GM18526 (cell line): ENCODE measurements at regions not wholly inside any gene's neighbourhood (a gene's known extent, or its start where the extent isn't known, plus 50 kb on each side); places are given as distances from the start of the nearest gene placed in this dataset.

Experiments used
- POLR2A ChIP-seq: IDR thresholded peaks from 3 replicates; pipeline ENCODE4 v1.6.1; 2011; ENCODE audit not compliant: insufficient read length; ENCODE audit errors: extremely low read depth

GRCh38 chr2:62447411-62447810 lies 58.6 kb downstream of the TMEM17 start:
- no peak for TF ChIP-seq POLR2A

- TF ChIP-seq POLR2A: no peak
Measured at GRCh38 chr2:62446491-62446890, 59.5 kb downstream of the TMEM17 start.

GRCh38 chr2:62443886-62444285 lies 62.1 kb downstream of the TMEM17 start:
- TF ChIP-seq POLR2A: no peak

DNA sequence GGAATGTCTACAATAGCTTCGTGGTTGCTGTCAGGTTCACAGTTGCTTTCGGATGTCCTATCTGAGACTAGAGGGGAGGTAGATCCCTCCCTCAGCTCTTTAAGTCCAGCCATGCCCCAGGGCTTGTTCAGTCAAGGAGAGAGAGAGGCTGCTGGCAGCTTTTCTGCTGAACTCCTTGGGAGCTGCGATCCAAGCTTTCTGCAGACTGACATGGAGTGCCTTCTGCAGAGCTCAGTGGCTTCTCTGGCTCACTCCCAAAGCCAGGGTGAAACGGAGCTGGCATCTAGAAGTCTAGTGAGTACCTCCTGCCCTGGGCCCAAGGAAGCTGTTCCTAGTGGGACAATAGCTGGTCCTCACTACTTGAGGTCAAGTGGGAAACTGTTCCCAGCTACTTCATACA lies 62.5 kb downstream of the TMEM17 start:
- no peak for TF ChIP-seq POLR2A

GRCh38 chr2:62441824-62442223 lies 64.2 kb downstream of the TMEM17 start:
- no peak for TF ChIP-seq POLR2A

- TF ChIP-seq POLR2A: no peak
Measured at GRCh38 chr2:62441421-62441820, 64.6 kb downstream of the TMEM17 start.

GRCh38 chr2:62440281-62440946 lies 65.6 kb downstream of the TMEM17 start:
- TF ChIP-seq POLR2A: no peak

- no peak for TF ChIP-seq POLR2A
Measured at GRCh38 chr2:62439425-62439824, 66.6 kb downstream of the TMEM17 start.

- no peak for TF ChIP-seq POLR2A
Measured at GRCh38 chr2:62437785-62438184, 68.2 kb downstream of the TMEM17 start.

DNA sequence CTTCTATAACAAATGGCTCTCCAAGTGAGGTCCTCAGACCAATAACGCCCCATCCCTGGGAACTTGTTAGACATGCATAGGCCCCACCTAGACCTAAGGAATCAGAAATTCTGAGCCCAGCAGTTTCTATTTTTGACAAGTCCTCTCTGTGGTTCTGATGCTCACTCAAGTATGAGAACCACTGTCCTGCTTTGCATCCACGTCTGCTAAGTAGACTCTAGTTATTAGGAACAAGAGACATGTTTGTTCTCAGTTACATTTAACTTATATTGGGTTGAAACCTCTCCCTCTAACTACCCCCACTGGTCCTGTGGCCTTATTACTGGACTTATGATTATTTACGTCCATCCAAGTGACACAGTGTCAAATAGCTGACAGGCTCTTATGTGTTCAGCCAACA lies 70.3 kb downstream of the TMEM17 start:
- no peak for TF ChIP-seq POLR2A

DNA sequence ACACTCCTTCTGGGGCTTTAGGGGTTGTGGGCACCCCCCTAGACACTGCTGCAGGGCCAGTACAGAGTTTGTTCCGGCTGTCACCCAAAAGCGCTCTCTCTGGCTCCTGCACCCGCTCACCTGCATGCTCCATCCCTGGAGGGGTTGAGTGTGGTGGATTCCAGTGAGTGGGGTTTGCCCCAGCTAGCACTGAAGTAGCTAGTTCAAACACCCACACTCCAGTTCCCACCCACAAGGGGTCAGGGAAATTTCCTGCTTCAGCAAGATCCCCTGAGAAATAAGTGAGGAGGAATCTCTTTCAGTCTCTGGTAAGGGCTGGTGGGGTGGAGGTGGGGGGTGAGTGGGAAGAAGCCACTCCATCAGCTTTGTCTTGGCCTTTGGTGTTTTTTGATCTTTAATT lies 73.6 kb downstream of the TMEM17 start:
- no peak for TF ChIP-seq POLR2A

DNA sequence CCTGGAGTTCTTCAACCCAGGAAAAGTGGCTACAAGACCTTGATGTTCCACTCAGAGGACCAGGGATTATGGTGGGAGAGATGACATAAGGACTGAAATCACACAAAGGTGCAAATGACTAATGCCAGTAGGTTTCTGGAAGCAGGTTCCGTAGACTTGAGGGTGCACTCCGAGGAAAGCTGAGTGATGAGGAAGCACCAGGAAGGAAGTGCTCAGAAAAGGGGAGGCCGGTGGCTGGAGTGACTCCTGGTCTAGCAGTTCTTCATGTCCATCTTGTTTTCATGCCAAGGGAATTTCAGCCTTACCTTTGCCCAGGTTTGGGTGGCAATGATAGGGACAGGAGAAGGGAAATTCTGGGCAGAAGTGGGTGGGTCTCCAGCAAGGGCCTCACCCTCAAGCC lies 74.5 kb downstream of the TMEM17 start:
- no peak for TF ChIP-seq POLR2A

GRCh38 chr2:62430146-62430545 lies 75.8 kb downstream of the TMEM17 start:
- no peak for TF ChIP-seq POLR2A

DNA sequence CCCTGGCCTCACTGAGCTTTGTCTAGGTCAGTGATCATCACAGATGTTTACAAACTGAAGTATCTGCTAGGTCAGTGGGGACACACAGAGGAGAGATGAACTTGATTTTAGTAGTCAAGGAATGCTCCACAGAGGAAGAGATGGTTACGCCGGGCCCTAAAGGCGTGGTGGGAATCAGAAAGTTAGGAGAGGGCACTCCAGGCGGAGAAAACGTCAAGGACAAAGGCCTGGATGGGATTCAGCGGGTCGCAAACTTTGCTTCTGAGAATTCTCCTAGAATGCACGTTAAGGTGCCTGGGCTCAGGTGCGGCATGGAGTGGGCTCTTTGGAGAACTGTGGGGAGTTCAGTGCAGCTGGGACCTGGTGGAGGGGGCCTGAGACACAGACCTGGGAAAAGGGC lies 78.8 kb downstream of the TMEM17 start:
- no peak for TF ChIP-seq POLR2A

- no peak for TF ChIP-seq POLR2A
Measured at GRCh38 chr2:62426154-62426912, 79.7 kb downstream of the TMEM17 start.

- TF ChIP-seq POLR2A: no peak
Measured at GRCh38 chr2:62425684-62426083, 80.3 kb downstream of the TMEM17 start.

- TF ChIP-seq POLR2A: no peak
Measured at GRCh38 chr2:62424899-62425298, 81.1 kb downstream of the TMEM17 start.
